Loucy (cell line): ENCODE measurements at regions not wholly inside any gene's neighbourhood (a gene's known extent, or its start where the extent isn't known, plus 50 kb on each side); places are given as distances from the start of the nearest gene placed in this dataset.
"Not testable (repeated sequence)": the region's sequence is repeated elsewhere in the genome, so short reads cannot be mapped to it uniquely, and the experiment has no call there.

Experiments
- H2AFZ ChIP-seq: fragments of 200-600 bp; sonication (generic); 2 replicates; pipeline ENCODE4 v1.6.0; 2016; ENCODE audit warnings: antibody characterized with exemption, mild to moderate bottlenecking, low read length, moderate library complexity
- H3F3A ChIP-seq: fragments of 200-600 bp; 2 replicates; pipeline ENCODE4 v1.6.0; 2016; ENCODE audit warnings: antibody characterized with exemption, low read depth, mild to moderate bottlenecking
- H3K27me3 ChIP-seq: fragments of 200-600 bp; sonication (generic); 2 replicates; pipeline ENCODE4 v1.6.1; 2014; ENCODE audit warnings: low read length, mild to moderate bottlenecking; ENCODE audit not compliant: insufficient read depth, poor library complexity, severe bottlenecking
- H3K36me3 ChIP-seq: fragments of 200-600 bp; sonication (generic); 2 replicates; pipeline ENCODE4 v1.6.1; 2016; ENCODE audit warnings: low read length; ENCODE audit not compliant: insufficient read depth
- H3K4me1 ChIP-seq: fragments of 200-600 bp; sonication (generic); 2 replicates; pipeline ENCODE4 v1.5.1; 2014; ENCODE audit warnings: low read length, mild to moderate bottlenecking; ENCODE audit not compliant: insufficient read depth, poor library complexity, severe bottlenecking
- H3K4me2 ChIP-seq: fragments of 200-600 bp; sonication (generic); 2 replicates; pipeline ENCODE4 v1.6.0; 2014; ENCODE audit warnings: antibody characterized with exemption, low read length, low read depth, mild to moderate bottlenecking; ENCODE audit not compliant: poor library complexity, severe bottlenecking
- H3K4me3 ChIP-seq: fragments of 200-600 bp; sonication (generic); 2 replicates; pipeline ENCODE4 v1.5.1; 2014; ENCODE audit warnings: low read length, mild to moderate bottlenecking, mixed read lengths; ENCODE audit not compliant: poor library complexity, severe bottlenecking
- H3K79me2 ChIP-seq: fragments of 200-600 bp; sonication (generic); 2 replicates; pipeline ENCODE4 v1.6.1; 2014; ENCODE audit warnings: low read length; ENCODE audit not compliant: insufficient read depth
- H3K9ac ChIP-seq: fragments of 200-600 bp; sonication (generic); 2 replicates; pipeline ENCODE4 v1.6.0; 2014; ENCODE audit warnings: mild to moderate bottlenecking, low read depth, low read length, moderate library complexity; ENCODE audit not compliant: poor library complexity, severe bottlenecking
- H3K9me2 ChIP-seq: fragments of 200-600 bp; sonication (generic); replicated peaks from 2 replicates; pipeline ENCODE4 v1.6.1; 2016; ENCODE audit warnings: low read depth, low read length, mixed read lengths
- H3K9me3 ChIP-seq: fragments of 200-600 bp; sonication (generic); 2 replicates; pipeline ENCODE4 v1.6.1; 2014; ENCODE audit warnings: mild to moderate bottlenecking, antibody characterized with exemption, low read length, low read depth; ENCODE audit not compliant: insufficient read depth
- H4K20me1 ChIP-seq: fragments of 200-600 bp; sonication (generic); 2 replicates; pipeline ENCODE4 v1.6.0; 2014; ENCODE audit warnings: antibody characterized with exemption, low read length, mild to moderate bottlenecking; ENCODE audit not compliant: insufficient read depth, poor library complexity, severe bottlenecking
- CTCF ChIP-seq: fragments of 200-600 bp; sonication (generic); conservative IDR thresholded peaks from 2 replicates; pipeline ENCODE4 v1.5.1; 2014; ENCODE audit warnings: mild to moderate bottlenecking, antibody characterized with exemption, low read length
- EZH2phosphoT487 ChIP-seq: fragments of 200-600 bp; IDR thresholded peaks from 2 replicates; pipeline ENCODE4 v1.6.1; 2018; ENCODE audit warnings: antibody characterized with exemption, mild to moderate bottlenecking, moderate library complexity, borderline replicate concordance

DNA sequence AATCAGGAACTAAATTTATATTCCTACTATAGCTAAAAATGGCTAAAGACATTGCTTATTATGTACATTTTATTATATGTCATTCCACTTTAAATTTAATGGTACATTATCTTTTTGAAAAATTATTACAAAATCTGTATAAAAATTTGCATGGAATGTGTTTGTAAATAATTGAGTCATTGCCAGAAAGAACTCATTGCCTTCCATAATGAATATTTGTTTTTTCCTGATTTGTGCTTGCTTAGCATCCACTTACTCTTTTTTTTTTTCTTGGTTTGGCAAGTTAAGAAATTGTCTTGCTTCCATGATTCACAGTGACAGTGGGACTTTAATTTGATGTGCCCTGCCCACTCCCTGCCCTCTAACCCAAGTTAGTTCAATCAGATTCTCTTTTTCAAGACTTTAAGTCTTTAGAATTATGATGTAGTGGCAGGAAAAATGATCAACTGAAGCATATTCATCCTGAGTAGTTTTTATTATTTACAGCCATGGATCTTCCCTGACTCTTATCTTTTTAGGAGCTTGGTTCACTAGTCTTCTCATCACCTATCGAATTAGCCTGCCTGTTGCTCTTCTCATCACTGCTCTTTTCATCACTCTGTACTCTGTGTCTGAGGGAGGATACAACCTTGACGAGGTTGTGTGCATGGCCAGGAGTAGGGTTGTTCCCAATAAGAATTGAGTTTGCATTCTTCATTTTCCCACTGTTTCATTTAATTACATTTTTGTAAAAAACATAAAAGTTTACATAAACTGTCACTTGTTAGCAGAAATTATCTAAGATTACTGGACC is 442.0 kb downstream of the BTG1 start:
- no peaks in the 10 kb centered on the region for H4K20me1 ChIP-seq
- H3K36me3 ChIP-seq: no peaks in the 10 kb centered on the region
- no peaks in the 10 kb centered on the region for H3F3A ChIP-seq
- TF ChIP-seq CTCF: no peak
- no peak for TF ChIP-seq EZH2phosphoT487
- H3K9me2 ChIP-seq: no peaks in the 10 kb centered on the region
- no peaks in the 10 kb centered on the region for H3K4me1 ChIP-seq
- H3K4me2 ChIP-seq: no peak overlapping the region
- no peaks in the 10 kb centered on the region for H3K27me3 ChIP-seq
- H3K9ac ChIP-seq: no peak overlapping the region
- H2AFZ ChIP-seq: no peak overlapping the region
- H3K9me3 ChIP-seq: no peaks in the 10 kb centered on the region
- no peak overlapping the region for H3K4me3 ChIP-seq
- no peaks in the 10 kb centered on the region for H3K79me2 ChIP-seq

GRCh38 chr12:91702843-91703425 is 442.7 kb downstream of the BTG1 start:
- Histone ChIP-seq H3K4me3 (no peak overlapping the region), H3F3A (no peaks in the 10 kb centered on the region), H3K79me2 (no peaks in the 10 kb centered on the region), H3K9ac (no peak overlapping the region), H4K20me1 (no peaks in the 10 kb centered on the region), H3K9me3 (no peaks in the 10 kb centered on the region), H3K4me1 (no peaks in the 10 kb centered on the region), H3K4me2 (no peak overlapping the region), H3K9me2 (no peaks in the 10 kb centered on the region), H3K36me3 (no peaks in the 10 kb centered on the region), H3K27me3 (no peaks in the 10 kb centered on the region), H2AFZ (no peak overlapping the region)
- TF ChIP-seq CTCF (no peak), EZH2phosphoT487 (no peak)

GRCh38 chr12:91695964-91696363 is 449.7 kb downstream of the BTG1 start:
- Histone ChIP-seq H3K9me3 (no peaks in the 10 kb centered on the region), H3K9me2 (no peaks in the 10 kb centered on the region), H3K4me1 (no peaks in the 10 kb centered on the region), H3K36me3 (no peaks in the 10 kb centered on the region), H3K79me2 (no peaks in the 10 kb centered on the region), H3F3A (no peaks in the 10 kb centered on the region), H3K27me3 (no peaks in the 10 kb centered on the region), H3K4me3 (no peak overlapping the region), H2AFZ (no peak overlapping the region), H3K4me2 (no peak overlapping the region), H4K20me1 (no peaks in the 10 kb centered on the region), H3K9ac (no peak overlapping the region)
- no peak for TF ChIP-seq EZH2phosphoT487
- TF ChIP-seq CTCF: no peak

GRCh38 chr12:91695406-91695805 is 450.2 kb downstream of the BTG1 start:
- not testable (repeated sequence) for H3K4me1 ChIP-seq, H3K79me2 ChIP-seq, H3F3A ChIP-seq, H4K20me1 ChIP-seq, H3K4me2 ChIP-seq, H3K4me3 ChIP-seq, H3K9ac ChIP-seq, H3K9me2 ChIP-seq, H3K27me3 ChIP-seq, H2AFZ ChIP-seq, H3K9me3 ChIP-seq, H3K36me3 ChIP-seq
